Type B pancreatic cell (in vitro differentiated cells): ENCODE measurements at regions not wholly inside any gene's neighbourhood (a gene's known extent, or its start where the extent isn't known, plus 50 kb on each side); places are given as distances from the start of the nearest gene placed in this dataset.

ENCODE experiments used
- DNase-seq: peaks from one replicate; pipeline ENCODE4 v3.0.0; 2021; ENCODE audit warnings: mixed read lengths; ENCODE audit not compliant: unreplicated experiment; ENCODE audit errors: extremely low spot score
- H3K27ac Mint-ChIP-seq: 2 replicates; pipeline ENCODE4 v1.8.0; 2021; ENCODE audit warnings: mild to moderate bottlenecking, mixed read lengths
- H3K27me3 Mint-ChIP-seq: 2 replicates; pipeline ENCODE4 v1.8.0; 2021; ENCODE audit warnings: mixed read lengths
- H3K36me3 Mint-ChIP-seq: 2 replicates; pipeline ENCODE4 v1.8.0; 2021; ENCODE audit warnings: mixed read lengths
- H3K4me1 Mint-ChIP-seq: one replicate; pipeline ENCODE4 v1.8.0; 2021; ENCODE audit warnings: mixed read lengths; ENCODE audit not compliant: unreplicated experiment
- H3K4me3 Mint-ChIP-seq: 2 replicates; pipeline ENCODE4 v1.8.0; 2021; ENCODE audit warnings: mild to moderate bottlenecking, mixed read lengths
- H3K9me3 Mint-ChIP-seq: 2 replicates; pipeline ENCODE4 v1.8.0; 2021; ENCODE audit warnings: mixed read lengths
- TF ChIP-seq, protein P1 (sequence below): fragments of 200-600 bp; sonication (generic); conservative IDR thresholded peaks from 2 replicates; pipeline ENCODE4 v1.5.0; 2021; ENCODE audit warnings: antibody characterized with exemption, mild to moderate bottlenecking

DNA sequence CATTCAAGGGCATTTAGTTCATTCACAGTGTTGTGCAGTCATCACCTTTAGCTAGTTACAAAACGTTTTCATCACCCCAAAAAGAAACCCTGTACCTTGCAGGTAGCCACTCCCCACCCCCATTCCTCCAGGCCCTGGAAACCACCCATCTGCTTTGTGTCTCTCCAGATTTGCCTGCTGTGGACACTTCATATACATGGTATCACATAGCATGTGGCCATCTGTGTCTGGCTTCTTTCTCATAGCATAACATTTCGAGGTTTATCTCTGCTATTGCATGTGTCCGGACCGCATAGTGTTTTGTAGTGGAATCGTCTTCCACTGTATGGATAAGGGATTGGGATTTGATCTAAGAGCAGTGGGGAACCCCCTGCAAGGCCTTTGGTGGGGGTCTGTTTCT lies 143.1 kb downstream of the AACS start:
- DNase-seq: no peak
- H3K4me3 Mint-ChIP-seq: no peak overlapping the region
- H3K27ac Mint-ChIP-seq: no peak overlapping the region
- no peaks in the 10 kb centered on the region for H3K36me3 Mint-ChIP-seq
- H3K4me1 Mint-ChIP-seq: no peaks in the 10 kb centered on the region
- TF ChIP-seq, protein P1, sequence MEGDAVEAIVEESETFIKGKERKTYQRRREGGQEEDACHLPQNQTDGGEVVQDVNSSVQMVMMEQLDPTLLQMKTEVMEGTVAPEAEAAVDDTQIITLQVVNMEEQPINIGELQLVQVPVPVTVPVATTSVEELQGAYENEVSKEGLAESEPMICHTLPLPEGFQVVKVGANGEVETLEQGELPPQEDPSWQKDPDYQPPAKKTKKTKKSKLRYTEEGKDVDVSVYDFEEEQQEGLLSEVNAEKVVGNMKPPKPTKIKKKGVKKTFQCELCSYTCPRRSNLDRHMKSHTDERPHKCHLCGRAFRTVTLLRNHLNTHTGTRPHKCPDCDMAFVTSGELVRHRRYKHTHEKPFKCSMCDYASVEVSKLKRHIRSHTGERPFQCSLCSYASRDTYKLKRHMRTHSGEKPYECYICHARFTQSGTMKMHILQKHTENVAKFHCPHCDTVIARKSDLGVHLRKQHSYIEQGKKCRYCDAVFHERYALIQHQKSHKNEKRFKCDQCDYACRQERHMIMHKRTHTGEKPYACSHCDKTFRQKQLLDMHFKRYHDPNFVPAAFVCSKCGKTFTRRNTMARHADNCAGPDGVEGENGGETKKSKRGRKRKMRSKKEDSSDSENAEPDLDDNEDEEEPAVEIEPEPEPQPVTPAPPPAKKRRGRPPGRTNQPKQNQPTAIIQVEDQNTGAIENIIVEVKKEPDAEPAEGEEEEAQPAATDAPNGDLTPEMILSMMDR: no peak
- no peaks in the 10 kb centered on the region for H3K9me3 Mint-ChIP-seq
- peaks cover 40% of the 10 kb centered on the region for H3K27me3 Mint-ChIP-seq

DNA sequence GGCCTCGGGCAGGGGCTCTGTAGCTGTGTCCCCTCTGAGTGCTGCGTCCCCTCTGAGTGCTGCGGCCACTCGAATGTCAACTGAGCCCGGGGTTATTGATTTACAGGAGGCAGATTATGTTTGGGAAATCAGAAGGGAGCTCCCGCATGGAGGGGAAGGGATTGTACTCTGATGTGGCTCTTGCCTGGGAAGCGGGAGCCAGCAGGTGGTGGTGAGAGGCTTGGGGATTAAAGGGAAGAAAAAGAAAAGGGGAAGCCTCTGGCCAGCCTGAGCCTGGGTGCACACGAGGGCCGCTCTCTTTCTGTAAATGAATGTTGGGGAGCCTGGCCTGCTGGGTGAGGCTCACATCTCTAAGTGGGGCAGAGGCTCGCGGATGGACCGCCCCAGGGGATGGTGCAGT lies 143.7 kb downstream of the AACS start:
- peaks cover 41% of the 10 kb centered on the region for H3K27me3 Mint-ChIP-seq
- no peaks in the 10 kb centered on the region for H3K4me1 Mint-ChIP-seq
- TF ChIP-seq, protein P1: no peak
- H3K36me3 Mint-ChIP-seq: no peaks in the 10 kb centered on the region
- no peak overlapping the region for H3K4me3 Mint-ChIP-seq
- H3K9me3 Mint-ChIP-seq: no peaks in the 10 kb centered on the region
- no peak overlapping the region for H3K27ac Mint-ChIP-seq
- no peak for DNase-seq

DNA sequence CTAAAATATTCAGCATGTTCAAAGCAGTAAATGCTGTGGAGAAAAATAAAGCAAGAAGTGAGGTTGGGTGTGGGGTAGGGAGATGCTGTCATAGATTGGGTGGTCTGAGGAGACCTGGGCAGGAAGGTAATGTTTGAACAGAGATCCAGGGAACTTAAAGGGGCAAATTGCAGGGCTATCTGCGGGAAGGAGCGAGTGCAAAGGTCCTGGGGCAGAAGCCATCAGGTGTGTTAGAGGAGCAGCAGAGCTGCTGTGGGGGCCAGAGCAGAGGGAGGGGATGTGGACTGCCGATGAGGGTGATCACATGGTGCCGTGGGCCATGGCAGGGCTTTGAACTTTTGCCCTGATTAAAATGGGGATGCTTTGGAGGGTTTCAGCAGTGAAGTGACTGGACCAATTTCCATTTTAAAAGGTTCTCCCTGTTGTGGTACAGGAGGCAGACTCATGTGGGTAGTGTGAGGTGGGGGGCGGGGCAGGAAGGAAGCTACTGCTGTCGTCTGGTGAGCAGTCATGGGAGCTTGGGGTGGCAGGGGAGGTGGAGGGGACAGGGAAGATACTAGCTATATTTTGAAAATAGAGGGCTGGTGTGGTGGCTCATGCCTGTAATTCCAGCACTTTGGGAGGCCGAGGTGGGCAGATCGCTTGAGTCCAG lies 145.0 kb downstream of the AACS start:
- Mint-ChIP-seq H3K36me3 (no peaks in the 10 kb centered on the region), H3K4me1 (no peaks in the 10 kb centered on the region), H3K4me3 (no peak overlapping the region), H3K9me3 (no peaks in the 10 kb centered on the region), H3K27ac (no peak overlapping the region), H3K27me3 (peaks cover 40% of the 10 kb centered on the region)
- no peak for DNase-seq
- TF ChIP-seq, protein P1: no peak

DNA sequence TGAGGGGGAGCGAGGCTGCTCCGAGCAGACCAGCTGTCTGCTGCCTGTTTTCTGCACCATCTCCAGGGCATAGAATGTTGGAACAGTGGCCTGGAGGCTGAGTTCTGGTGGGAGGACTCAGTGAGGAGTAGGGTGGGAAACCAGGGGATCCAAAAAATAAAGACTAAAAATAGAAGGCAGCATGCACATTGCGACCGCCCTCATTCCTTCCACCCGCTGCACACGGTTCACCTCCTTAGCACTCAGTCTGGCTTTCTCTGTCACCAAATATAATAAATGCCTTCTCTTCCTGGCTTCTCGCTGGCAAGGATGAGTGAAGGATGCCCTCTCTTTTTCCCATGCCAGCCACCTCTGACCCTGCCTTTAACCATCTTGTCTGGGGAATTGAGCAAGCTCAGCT lies 146.2 kb downstream of the AACS start:
- no peaks in the 10 kb centered on the region for H3K9me3 Mint-ChIP-seq
- no peak for DNase-seq
- H3K36me3 Mint-ChIP-seq: no peaks in the 10 kb centered on the region
- no peaks in the 10 kb centered on the region for H3K4me1 Mint-ChIP-seq
- H3K4me3 Mint-ChIP-seq: no peak overlapping the region
- TF ChIP-seq, protein P1: no peak
- peaks cover 35% of the 10 kb centered on the region for H3K27me3 Mint-ChIP-seq
- no peak overlapping the region for H3K27ac Mint-ChIP-seq

DNA sequence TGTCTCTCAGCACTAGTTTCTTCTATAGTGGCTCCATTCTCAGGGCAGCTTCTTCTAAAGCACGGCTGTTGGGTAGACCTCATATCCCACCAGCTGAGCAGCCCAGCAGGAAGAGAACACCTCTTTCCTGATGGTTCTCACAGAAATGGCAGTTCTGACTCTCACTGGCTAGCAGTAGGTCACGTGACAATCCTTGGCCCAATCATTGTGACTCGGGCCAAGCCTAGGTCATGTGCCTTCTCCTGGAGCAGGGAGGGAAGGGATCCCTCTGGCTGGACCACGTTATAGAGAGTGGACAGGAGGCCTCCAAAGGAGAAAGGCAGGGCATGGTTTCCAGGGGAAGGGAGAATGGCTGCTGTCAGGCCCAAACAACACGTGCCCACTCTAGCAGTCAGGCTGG lies 149.1 kb downstream of the AACS start:
- Mint-ChIP-seq H3K9me3 (no peaks in the 10 kb centered on the region), H3K4me3 (no peak overlapping the region), H3K36me3 (no peaks in the 10 kb centered on the region), H3K4me1 (no peaks in the 10 kb centered on the region), H3K27ac (no peak overlapping the region), H3K27me3 (peaks cover 22% of the 10 kb centered on the region)
- no peak for DNase-seq
- TF ChIP-seq, protein P1: no peak

DNA sequence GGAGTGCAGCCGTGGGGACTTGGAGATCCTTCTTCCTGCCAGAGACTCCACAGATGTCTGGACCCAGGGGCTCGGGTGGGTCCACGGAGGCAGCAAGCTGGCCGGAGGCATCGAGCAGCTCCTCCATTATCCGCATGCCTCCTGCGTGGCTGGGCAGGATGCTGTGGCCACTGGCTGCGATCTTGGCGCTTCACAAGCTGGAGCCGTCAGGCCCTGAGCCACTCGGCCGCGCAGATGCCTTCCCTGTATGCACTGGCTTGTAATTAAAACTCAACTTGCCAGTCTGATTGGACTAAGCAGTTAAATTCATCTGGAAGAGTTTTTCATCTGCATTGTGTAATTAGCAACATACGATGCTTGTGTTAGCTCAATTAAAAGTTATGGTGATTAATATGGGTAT lies 151.5 kb downstream of the AACS start:
- no peak for DNase-seq
- TF ChIP-seq, protein P1: no peak
- Mint-ChIP-seq H3K36me3 (no peaks in the 10 kb centered on the region), H3K27me3 (peaks cover 23% of the 10 kb centered on the region), H3K27ac (no peak overlapping the region), H3K9me3 (no peaks in the 10 kb centered on the region), H3K4me3 (no peak overlapping the region), H3K4me1 (no peaks in the 10 kb centered on the region)
